ENCODE measurements at regions not wholly inside any gene's neighbourhood (a gene's known extent, or its start where the extent isn't known, plus 50 kb on each side); places are given as distances from the start of the nearest gene placed in this dataset.

DNA sequence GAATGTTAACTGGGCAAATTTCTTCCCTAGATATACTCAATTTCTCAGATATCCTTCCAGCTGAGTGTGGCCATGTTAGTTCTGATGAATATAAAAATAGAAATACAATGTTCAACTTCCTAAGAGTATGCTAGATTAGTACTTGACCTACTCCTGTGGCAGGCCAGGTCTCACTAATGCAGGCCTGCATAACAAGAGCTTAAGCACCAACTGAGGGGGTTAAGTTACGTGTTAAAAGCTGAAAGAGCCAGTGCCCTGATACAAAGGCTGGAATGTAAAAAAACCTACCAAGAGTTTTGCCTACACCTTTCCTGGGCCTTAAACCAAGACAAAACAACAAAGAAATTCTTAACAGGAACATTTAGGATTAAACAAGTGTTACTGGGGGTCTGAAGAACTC is 102.8 kb downstream of the MRPS30 start:
- TF ChIP-seq EZH2 (IDR thresholded peaks at IDR 0.05): no peak
- TF ChIP-seq EZH2phosphoT487 (IDR thresholded peaks at IDR 0.05): no peak
- TF ChIP-seq, protein P1, sequence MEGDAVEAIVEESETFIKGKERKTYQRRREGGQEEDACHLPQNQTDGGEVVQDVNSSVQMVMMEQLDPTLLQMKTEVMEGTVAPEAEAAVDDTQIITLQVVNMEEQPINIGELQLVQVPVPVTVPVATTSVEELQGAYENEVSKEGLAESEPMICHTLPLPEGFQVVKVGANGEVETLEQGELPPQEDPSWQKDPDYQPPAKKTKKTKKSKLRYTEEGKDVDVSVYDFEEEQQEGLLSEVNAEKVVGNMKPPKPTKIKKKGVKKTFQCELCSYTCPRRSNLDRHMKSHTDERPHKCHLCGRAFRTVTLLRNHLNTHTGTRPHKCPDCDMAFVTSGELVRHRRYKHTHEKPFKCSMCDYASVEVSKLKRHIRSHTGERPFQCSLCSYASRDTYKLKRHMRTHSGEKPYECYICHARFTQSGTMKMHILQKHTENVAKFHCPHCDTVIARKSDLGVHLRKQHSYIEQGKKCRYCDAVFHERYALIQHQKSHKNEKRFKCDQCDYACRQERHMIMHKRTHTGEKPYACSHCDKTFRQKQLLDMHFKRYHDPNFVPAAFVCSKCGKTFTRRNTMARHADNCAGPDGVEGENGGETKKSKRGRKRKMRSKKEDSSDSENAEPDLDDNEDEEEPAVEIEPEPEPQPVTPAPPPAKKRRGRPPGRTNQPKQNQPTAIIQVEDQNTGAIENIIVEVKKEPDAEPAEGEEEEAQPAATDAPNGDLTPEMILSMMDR (IDR thresholded peaks at IDR 0.05): no peak
- Histone ChIP-seq H4K20me1 (ENCODE audit: low read depth) (no peaks in the 10 kb centered on the region), H3K79me2 (ENCODE audit: low read depth) (no peaks in the 10 kb centered on the region), H3K27ac (no peak overlapping the region), H3K4me2 (no peak overlapping the region), H3K4me1 (no peaks in the 10 kb centered on the region), H2AFZ (replicated peaks) (no peak overlapping the region), H3K36me3 (no peaks in the 10 kb centered on the region), H3K27me3 (no peaks in the 10 kb centered on the region), H3K4me3 (no peak overlapping the region), H3K9ac (no peak overlapping the region), H3K9me3 (ENCODE audit: low read depth) (no peaks in the 10 kb centered on the region), H3F3A (ENCODE audit: low read depth) (no peaks in the 10 kb centered on the region)
- H3K4me3 Mint-ChIP-seq: no peak overlapping the region
- no peaks in the 10 kb centered on the region for H3K9me3 Mint-ChIP-seq
- no peak overlapping the region for H3K27ac Mint-ChIP-seq
- no peaks in the 10 kb centered on the region for H3K36me3 Mint-ChIP-seq
- DNase-seq (ENCODE audit: low spot score): peak; percentile 39
- no peaks in the 10 kb centered on the region for H3K27me3 Mint-ChIP-seq (ENCODE audit: insufficient read depth, low read depth)
- peaks cover 4% of the 10 kb centered on the region for H3K4me1 Mint-ChIP-seq

DNA sequence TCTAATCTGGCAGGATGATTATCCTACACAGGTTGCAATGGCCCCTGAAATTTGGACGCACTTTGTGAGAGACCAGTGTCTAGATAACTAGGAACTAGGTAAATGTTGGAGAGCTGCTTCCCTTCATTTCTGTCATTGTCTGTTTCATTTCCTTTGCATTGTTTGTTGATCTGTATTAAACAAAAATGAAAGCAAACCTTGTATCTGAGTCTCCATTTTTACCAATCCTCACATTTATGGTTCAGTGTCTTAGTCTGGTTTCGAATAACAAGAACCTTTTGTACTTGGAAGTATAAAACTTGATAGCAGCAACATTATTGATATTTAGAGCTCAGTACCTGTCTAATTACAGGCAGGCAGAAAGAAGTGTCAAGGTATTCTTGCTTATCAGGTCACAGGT is 105.5 kb downstream of the MRPS30 start:
- Histone ChIP-seq H3K27me3 (no peaks in the 10 kb centered on the region), H3K4me2 (no peak overlapping the region), H3K4me1 (no peaks in the 10 kb centered on the region), H3K9ac (no peak overlapping the region), H4K20me1 (ENCODE audit: low read depth) (no peaks in the 10 kb centered on the region), H3K79me2 (ENCODE audit: low read depth) (no peaks in the 10 kb centered on the region), H3K4me3 (no peak overlapping the region), H2AFZ (replicated peaks) (no peak overlapping the region), H3K9me3 (ENCODE audit: low read depth) (no peaks in the 10 kb centered on the region), H3K36me3 (no peaks in the 10 kb centered on the region), H3K27ac (no peak overlapping the region), H3F3A (ENCODE audit: low read depth) (no peaks in the 10 kb centered on the region)
- Mint-ChIP-seq H3K36me3 (no peaks in the 10 kb centered on the region), H3K27me3 (ENCODE audit: insufficient read depth, low read depth) (no peaks in the 10 kb centered on the region), H3K4me3 (no peak overlapping the region), H3K4me1 (peaks cover 4% of the 10 kb centered on the region), H3K27ac (no peak overlapping the region), H3K9me3 (no peaks in the 10 kb centered on the region)
- no peak for DNase-seq (ENCODE audit: low spot score)
- TF ChIP-seq, protein P1 (IDR thresholded peaks at IDR 0.05): no peak
- no peak for TF ChIP-seq EZH2phosphoT487 (IDR thresholded peaks at IDR 0.05)
- TF ChIP-seq EZH2 (IDR thresholded peaks at IDR 0.05): no peak

DNA sequence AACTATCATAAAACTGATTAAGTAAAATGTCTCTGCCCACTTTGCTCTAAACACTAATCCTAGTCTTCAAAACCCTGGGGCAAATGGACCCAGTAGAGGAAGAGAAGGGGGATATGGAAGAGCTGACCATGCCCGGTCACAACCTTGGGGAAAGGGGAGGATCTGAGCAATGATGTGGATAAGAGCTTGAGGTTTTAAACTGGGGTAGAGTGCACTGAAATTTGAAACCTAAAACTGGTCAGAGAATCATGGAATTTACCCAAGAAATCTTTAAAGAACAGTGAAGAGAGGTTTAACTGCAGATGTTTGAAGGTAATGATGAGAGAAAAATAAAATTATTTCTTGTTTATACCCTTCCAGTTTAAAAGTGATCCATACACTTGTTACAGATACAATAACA is 110.8 kb downstream of the MRPS30 start:
- Mint-ChIP-seq H3K4me3 (no peak overlapping the region), H3K9me3 (no peaks in the 10 kb centered on the region), H3K27ac (no peak overlapping the region), H3K4me1 (no peaks in the 10 kb centered on the region), H3K27me3 (ENCODE audit: insufficient read depth, low read depth) (no peaks in the 10 kb centered on the region), H3K36me3 (no peaks in the 10 kb centered on the region)
- Histone ChIP-seq H3K4me1 (no peaks in the 10 kb centered on the region), H3K9ac (no peak overlapping the region), H3K9me3 (ENCODE audit: low read depth) (no peaks in the 10 kb centered on the region), H4K20me1 (ENCODE audit: low read depth) (no peaks in the 10 kb centered on the region), H3K36me3 (no peaks in the 10 kb centered on the region), H2AFZ (replicated peaks) (no peak overlapping the region), H3K79me2 (ENCODE audit: low read depth) (no peaks in the 10 kb centered on the region), H3K4me3 (no peak overlapping the region), H3K4me2 (no peak overlapping the region), H3K27ac (no peak overlapping the region), H3F3A (ENCODE audit: low read depth) (no peaks in the 10 kb centered on the region), H3K27me3 (no peaks in the 10 kb centered on the region)
- no peak for DNase-seq (ENCODE audit: low spot score)
- TF ChIP-seq, protein P1 (IDR thresholded peaks at IDR 0.05): no peak

Measured in neural progenitor cell (in vitro differentiated cells).